ENCODE measurements at regions not wholly inside any gene's neighbourhood (a gene's known extent, or its start where the extent isn't known, plus 50 kb on each side); places are given as distances from the start of the nearest gene placed in this dataset.

DNA sequence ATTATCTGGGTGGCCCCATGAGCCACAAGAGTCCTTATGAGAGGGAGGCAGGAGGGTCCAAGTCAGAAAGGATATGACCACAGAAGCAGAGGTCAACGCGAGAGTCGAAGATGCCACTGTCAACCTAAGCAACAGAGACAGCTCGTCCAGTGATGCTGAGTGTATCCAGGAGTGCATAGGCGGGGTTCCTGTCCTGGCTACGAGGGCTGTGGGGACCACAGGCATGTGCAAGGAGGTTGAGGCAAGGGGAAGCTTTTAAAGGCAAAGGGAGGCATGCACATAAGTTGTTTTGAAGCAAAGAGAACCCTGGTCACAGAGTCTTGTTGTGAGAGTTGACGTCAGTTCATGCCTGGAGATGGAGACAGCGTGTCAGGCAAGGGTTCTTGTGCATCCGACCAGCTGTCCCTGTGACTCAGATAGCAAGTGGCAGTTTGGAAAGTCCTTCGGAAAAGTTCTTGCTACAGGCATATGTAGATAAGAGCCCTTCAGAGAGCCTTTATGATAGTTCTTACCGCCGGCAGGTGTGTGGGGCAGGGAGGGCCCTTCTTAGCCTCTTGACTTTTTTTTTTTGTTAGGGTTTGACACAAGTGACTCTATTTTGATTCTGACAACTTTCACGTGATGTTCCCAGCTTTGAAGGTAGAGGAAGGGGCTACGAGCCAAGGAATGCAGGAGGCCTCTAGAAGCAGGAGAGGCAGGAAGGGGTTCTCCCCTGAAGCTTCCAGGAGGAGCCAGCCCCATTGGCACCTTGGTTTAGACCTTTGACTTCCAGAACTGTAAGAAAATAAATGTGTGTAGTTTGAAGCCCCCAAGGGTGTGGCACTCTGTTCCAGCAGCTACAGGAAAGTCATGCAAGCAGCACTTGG lies 66.0 kb upstream of the FCN1 start:
- TF ChIP-seq, protein P1, sequence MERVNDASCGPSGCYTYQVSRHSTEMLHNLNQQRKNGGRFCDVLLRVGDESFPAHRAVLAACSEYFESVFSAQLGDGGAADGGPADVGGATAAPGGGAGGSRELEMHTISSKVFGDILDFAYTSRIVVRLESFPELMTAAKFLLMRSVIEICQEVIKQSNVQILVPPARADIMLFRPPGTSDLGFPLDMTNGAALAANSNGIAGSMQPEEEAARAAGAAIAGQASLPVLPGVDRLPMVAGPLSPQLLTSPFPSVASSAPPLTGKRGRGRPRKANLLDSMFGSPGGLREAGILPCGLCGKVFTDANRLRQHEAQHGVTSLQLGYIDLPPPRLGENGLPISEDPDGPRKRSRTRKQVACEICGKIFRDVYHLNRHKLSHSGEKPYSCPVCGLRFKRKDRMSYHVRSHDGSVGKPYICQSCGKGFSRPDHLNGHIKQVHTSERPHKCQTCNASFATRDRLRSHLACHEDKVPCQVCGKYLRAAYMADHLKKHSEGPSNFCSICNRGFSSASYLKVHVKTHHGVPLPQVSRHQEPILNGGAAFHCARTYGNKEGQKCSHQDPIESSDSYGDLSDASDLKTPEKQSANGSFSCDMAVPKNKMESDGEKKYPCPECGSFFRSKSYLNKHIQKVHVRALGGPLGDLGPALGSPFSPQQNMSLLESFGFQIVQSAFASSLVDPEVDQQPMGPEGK (tag by site-specific recombination; IDR thresholded peaks at IDR 0.05): no peak
- no peak for TF ChIP-seq ZNF221 (tag by site-specific recombination; IDR thresholded peaks at IDR 0.05; ENCODE audit: borderline replicate concordance)
- no peak for TF ChIP-seq ZNF274 (IDR thresholded peaks at IDR 0.05; ENCODE audit: low read length)
- TF ChIP-seq ZNF274 (tag by site-specific recombination; IDR thresholded peaks at IDR 0.05; ENCODE audit: borderline replicate concordance): no peak
- no peak for TF ChIP-seq ZNF140 (tag by site-specific recombination; IDR thresholded peaks at IDR 0.05)
- no peak for TF ChIP-seq ZFP37 (tag by site-specific recombination; IDR thresholded peaks at IDR 0.05)
- TF ChIP-seq, protein P2, sequence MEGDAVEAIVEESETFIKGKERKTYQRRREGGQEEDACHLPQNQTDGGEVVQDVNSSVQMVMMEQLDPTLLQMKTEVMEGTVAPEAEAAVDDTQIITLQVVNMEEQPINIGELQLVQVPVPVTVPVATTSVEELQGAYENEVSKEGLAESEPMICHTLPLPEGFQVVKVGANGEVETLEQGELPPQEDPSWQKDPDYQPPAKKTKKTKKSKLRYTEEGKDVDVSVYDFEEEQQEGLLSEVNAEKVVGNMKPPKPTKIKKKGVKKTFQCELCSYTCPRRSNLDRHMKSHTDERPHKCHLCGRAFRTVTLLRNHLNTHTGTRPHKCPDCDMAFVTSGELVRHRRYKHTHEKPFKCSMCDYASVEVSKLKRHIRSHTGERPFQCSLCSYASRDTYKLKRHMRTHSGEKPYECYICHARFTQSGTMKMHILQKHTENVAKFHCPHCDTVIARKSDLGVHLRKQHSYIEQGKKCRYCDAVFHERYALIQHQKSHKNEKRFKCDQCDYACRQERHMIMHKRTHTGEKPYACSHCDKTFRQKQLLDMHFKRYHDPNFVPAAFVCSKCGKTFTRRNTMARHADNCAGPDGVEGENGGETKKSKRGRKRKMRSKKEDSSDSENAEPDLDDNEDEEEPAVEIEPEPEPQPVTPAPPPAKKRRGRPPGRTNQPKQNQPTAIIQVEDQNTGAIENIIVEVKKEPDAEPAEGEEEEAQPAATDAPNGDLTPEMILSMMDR (tag by site-specific recombination; IDR thresholded peaks at IDR 0.05): no peak
- TF ChIP-seq ZNF23 (tag by site-specific recombination; IDR thresholded peaks at IDR 0.05; ENCODE audit: borderline replicate concordance): no peak
- no peak for TF ChIP-seq TRIM28 (IDR thresholded peaks at IDR 0.05; ENCODE audit: borderline replicate concordance, low read length)
- no peak for TF ChIP-seq ZNF146 (tag by site-specific recombination; IDR thresholded peaks at IDR 0.05)
- no peak for TF ChIP-seq ZNF155 (tag by site-specific recombination; IDR thresholded peaks at IDR 0.05)
- TF ChIP-seq, protein P3, sequence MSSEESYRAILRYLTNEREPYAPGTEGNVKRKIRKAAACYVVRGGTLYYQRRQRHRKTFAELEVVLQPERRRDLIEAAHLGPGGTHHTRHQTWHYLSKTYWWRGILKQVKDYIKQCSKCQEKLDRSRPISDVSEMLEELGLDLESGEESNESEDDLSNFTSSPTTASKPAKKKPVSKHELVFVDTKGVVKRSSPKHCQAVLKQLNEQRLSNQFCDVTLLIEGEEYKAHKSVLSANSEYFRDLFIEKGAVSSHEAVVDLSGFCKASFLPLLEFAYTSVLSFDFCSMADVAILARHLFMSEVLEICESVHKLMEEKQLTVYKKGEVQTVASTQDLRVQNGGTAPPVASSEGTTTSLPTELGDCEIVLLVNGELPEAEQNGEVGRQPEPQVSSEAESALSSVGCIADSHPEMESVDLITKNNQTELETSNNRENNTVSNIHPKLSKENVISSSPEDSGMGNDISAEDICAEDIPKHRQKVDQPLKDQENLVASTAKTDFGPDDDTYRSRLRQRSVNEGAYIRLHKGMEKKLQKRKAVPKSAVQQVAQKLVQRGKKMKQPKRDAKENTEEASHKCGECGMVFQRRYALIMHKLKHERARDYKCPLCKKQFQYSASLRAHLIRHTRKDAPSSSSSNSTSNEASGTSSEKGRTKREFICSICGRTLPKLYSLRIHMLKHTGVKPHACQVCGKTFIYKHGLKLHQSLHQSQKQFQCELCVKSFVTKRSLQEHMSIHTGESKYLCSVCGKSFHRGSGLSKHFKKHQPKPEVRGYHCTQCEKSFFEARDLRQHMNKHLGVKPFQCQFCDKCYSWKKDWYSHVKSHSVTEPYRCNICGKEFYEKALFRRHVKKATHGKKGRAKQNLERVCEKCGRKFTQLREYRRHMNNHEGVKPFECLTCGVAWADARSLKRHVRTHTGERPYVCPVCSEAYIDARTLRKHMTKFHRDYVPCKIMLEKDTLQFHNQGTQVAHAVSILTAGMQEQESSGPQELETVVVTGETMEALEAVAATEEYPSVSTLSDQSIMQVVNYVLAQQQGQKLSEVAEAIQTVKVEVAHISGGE (tag by site-specific recombination; conservative IDR thresholded peaks at IDR 0.05; ENCODE audit: low read depth): no peak
- TF ChIP-seq, protein P4, sequence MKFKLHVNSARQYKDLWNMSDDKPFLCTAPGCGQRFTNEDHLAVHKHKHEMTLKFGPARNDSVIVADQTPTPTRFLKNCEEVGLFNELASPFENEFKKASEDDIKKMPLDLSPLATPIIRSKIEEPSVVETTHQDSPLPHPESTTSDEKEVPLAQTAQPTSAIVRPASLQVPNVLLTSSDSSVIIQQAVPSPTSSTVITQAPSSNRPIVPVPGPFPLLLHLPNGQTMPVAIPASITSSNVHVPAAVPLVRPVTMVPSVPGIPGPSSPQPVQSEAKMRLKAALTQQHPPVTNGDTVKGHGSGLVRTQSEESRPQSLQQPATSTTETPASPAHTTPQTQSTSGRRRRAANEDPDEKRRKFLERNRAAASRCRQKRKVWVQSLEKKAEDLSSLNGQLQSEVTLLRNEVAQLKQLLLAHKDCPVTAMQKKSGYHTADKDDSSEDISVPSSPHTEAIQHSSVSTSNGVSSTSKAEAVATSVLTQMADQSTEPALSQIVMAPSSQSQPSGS (tag by site-specific recombination; IDR thresholded peaks at IDR 0.05; ENCODE audit: low read depth): no peak

Data from HEK293 (cell line).